ENCODE measurements at regions not wholly inside any gene's neighbourhood (a gene's known extent, or its start where the extent isn't known, plus 50 kb on each side); places are given as distances from the start of the nearest gene placed in this dataset.

- Histone ChIP-seq H2AK9ac (replicated peaks; ENCODE audit: low read depth, low read length, poor library complexity) (no peak overlapping the region), H2AK5ac (ENCODE audit: low read depth, low read length) (no peak overlapping the region), H3K27me3 (ENCODE audit: control insufficient read depth, insufficient read depth, low read length) (no peaks in the 10 kb centered on the region), H3K18ac (ENCODE audit: low read depth, low read length) (no peak overlapping the region), H3K4me3 (ENCODE audit: insufficient read depth, low read depth, low read length) (no peak overlapping the region), H4K8ac (ENCODE audit: low read depth in 2 of 2, low read length in 2 of 2) (no peak overlapping the region), H3K79me1 (ENCODE audit: low read depth in 1 of 2, low read length in 2 of 2) (no peaks in the 10 kb centered on the region), H3K14ac (replicated peaks; ENCODE audit: low read depth, low read length) (no peak overlapping the region), H4K91ac (ENCODE audit: insufficient read depth, low read depth, low read length) (no peak overlapping the region), H3K36me3 (ENCODE audit: control insufficient read depth, insufficient read depth, low read length) (no peaks in the 10 kb centered on the region), H3K4me1 (ENCODE audit: control insufficient read depth, insufficient read depth, low read length) (no peaks in the 10 kb centered on the region), H3K9me1 (ENCODE audit: insufficient read depth, low read length) (no peaks in the 10 kb centered on the region), H2AFZ (replicated peaks; ENCODE audit: low read length, poor library complexity) (no peak overlapping the region), H4K5ac (ENCODE audit: low read depth, low read length) (no peak overlapping the region), H3K4ac (ENCODE audit: low read depth, low read length) (no peak overlapping the region), H3K56ac (ENCODE audit: extremely low read depth, insufficient read depth, low read length) (no peak overlapping the region), H3K9ac (ENCODE audit: low read depth, low read length) (no peak overlapping the region), H3K23ac (ENCODE audit: low read depth, low read length) (no peak overlapping the region), H4K20me1 (ENCODE audit: insufficient read depth, low read length) (no peaks in the 10 kb centered on the region), H3K4me2 (ENCODE audit: low read depth, low read length) (no peak overlapping the region), H2BK20ac (ENCODE audit: low read depth, low read length) (no peak overlapping the region), H2BK5ac (ENCODE audit: low read depth, low read length, poor library complexity, severe bottlenecking) (no peak overlapping the region), H3K9me3 (ENCODE audit: control insufficient read depth, insufficient read depth, low read length) (peaks cover 5% of the 10 kb centered on the region; the same call in 1 of the 2 replicates), H3K27ac (ENCODE audit: insufficient read depth, low read length) (no peak overlapping the region), H2BK120ac (ENCODE audit: low read depth, low read length) (no peak overlapping the region), H2BK15ac (ENCODE audit: low read depth, low read length) (no peak overlapping the region)
- no TSS peak for BruUV-seq (replicated peaks)
- ATAC-seq (ENCODE audit: low read depth), result no peak
- ChIA-PET POLR2A (ENCODE audit: unreplicated experiment) (no interaction called here), CTCF (no interaction called here)
- DNase-seq, result no peak
- intact Hi-C loops (cut with micrococcal nuclease), result no loop called here
- dilution Hi-C loops (cut with HindIII; ENCODE audit: low sequenced_read_pairs, unreplicated experiment), result no loop called here
- TF ChIP-seq MAZ (IDR thresholded peaks at IDR 0.05; ENCODE audit: borderline replicate concordance, low read depth, low read length) (no peak), SMC3 (IDR thresholded peaks at IDR 0.05; ENCODE audit: low read depth, low read length) (no peak), BHLHE40 (IDR thresholded peaks at IDR 0.05; ENCODE audit: low read depth, low read length) (no peak), NFE2L2 (IDR thresholded peaks at IDR 0.05; ENCODE audit: low read depth, low read length) (no peak), RCOR1 (IDR thresholded peaks at IDR 0.05; ENCODE audit: insufficient replicate concordance, low read length) (no peak), MXI1 (IDR thresholded peaks at IDR 0.05; ENCODE audit: borderline replicate concordance, low read depth, low read length) (no peak), FOS (IDR thresholded peaks at IDR 0.05; ENCODE audit: low read depth, low read length) (no peak), MAFK (IDR thresholded peaks at IDR 0.05; ENCODE audit: low read depth, low read length) (no peak), POLR2A (IDR thresholded peaks at IDR 0.05; ENCODE audit: low read depth, low read length) (no peak), CTCF (conservative IDR thresholded peaks at IDR 0.05; ENCODE audit: low read depth, low read length) (no peak), CEBPB (IDR thresholded peaks at IDR 0.05; ENCODE audit: low read depth, low read length) (no peak), RFX5 (IDR thresholded peaks at IDR 0.05; ENCODE audit: low read depth, low read length) (no peak), CHD1 (IDR thresholded peaks at IDR 0.05; ENCODE audit: low read depth, low read length) (no peak), RAD21 (IDR thresholded peaks at IDR 0.05; ENCODE audit: low read length) (no peak)
- TF ChIP-seq, protein P1, sequence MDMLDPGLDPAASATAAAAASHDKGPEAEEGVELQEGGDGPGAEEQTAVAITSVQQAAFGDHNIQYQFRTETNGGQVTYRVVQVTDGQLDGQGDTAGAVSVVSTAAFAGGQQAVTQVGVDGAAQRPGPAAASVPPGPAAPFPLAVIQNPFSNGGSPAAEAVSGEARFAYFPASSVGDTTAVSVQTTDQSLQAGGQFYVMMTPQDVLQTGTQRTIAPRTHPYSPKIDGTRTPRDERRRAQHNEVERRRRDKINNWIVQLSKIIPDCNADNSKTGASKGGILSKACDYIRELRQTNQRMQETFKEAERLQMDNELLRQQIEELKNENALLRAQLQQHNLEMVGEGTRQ (IDR thresholded peaks at IDR 0.05; ENCODE audit: low read depth, low read length), result no peak
- TF ChIP-seq, protein P2, sequence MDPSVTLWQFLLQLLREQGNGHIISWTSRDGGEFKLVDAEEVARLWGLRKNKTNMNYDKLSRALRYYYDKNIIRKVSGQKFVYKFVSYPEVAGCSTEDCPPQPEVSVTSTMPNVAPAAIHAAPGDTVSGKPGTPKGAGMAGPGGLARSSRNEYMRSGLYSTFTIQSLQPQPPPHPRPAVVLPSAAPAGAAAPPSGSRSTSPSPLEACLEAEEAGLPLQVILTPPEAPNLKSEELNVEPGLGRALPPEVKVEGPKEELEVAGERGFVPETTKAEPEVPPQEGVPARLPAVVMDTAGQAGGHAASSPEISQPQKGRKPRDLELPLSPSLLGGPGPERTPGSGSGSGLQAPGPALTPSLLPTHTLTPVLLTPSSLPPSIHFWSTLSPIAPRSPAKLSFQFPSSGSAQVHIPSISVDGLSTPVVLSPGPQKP (IDR thresholded peaks at IDR 0.05; ENCODE audit: borderline replicate concordance, low read depth, low read length), result no peak
- WGBS, 2 experiments (ENCODE audit: extremely low coverage in 2 of 2, insufficient read length in 1 of 2), result no CpG with 5 or more reads among the region's 3 CpGs
- in situ Hi-C loops (cut with MboI; ENCODE audit: low sequenced_read_pairs), result no loop called here
Observed at GRCh38 chrX:4964112-4964511, 1250.7 kb upstream of the PRKX start.

Data from IMR-90 (cell line).